Smooth muscle cell (in vitro differentiated cells): ENCODE measurements at regions not wholly inside any gene's neighbourhood (a gene's known extent, or its start where the extent isn't known, plus 50 kb on each side); places are given as distances from the start of the nearest gene placed in this dataset.
"Not testable (repeated sequence)": the region's sequence is repeated elsewhere in the genome, so short reads cannot be mapped to it uniquely, and the experiment has no call there.

Experiments
- DNase-seq: peaks from one replicate; lab custom pipeline; 2025; ENCODE audit not compliant: unreplicated experiment; lab: John Stamatoyannopoulos, UW
- H2AFZ ChIP-seq: fragments of 200-600 bp; sonication (generic); 2 replicates; pipeline ENCODE4 v1.6.0; 2016; ENCODE audit warnings: antibody characterized with exemption, low read depth, mild to moderate bottlenecking
- H3F3A ChIP-seq: fragments of 200-600 bp; sonication (generic); 2 replicates; pipeline ENCODE4 v1.6.0; 2017; ENCODE audit warnings: antibody characterized with exemption, low read depth
- H3K27ac ChIP-seq: fragments of 200-600 bp; sonication (generic); 2 replicates; pipeline ENCODE4 v1.5.1; 2016; ENCODE audit warnings: low read depth, mild to moderate bottlenecking
- H3K27me3 ChIP-seq: fragments of 200-600 bp; sonication (generic); 2 replicates; pipeline ENCODE4 v1.6.1; 2016; ENCODE audit warnings: low read depth, mild to moderate bottlenecking
- H3K36me3 ChIP-seq: fragments of 200-600 bp; sonication (generic); 2 replicates; pipeline ENCODE4 v1.5.1; 2016; ENCODE audit warnings: low read depth
- H3K4me1 ChIP-seq: fragments of 200-600 bp; sonication (generic); 2 replicates; pipeline ENCODE4 v1.5.1; 2016; ENCODE audit warnings: low read depth
- H3K4me2 ChIP-seq: fragments of 200-600 bp; sonication (generic); 2 replicates; pipeline ENCODE4 v1.6.0; 2016; ENCODE audit warnings: mild to moderate bottlenecking
- H3K4me3 ChIP-seq: fragments of 200-600 bp; sonication (generic); 2 replicates; pipeline ENCODE4 v1.5.1; 2016; ENCODE audit warnings: mild to moderate bottlenecking
- H3K79me2 ChIP-seq: fragments of 200-600 bp; sonication (generic); 2 replicates; pipeline ENCODE4 v1.6.0; 2016; ENCODE audit warnings: low read depth, mild to moderate bottlenecking
- H3K9ac ChIP-seq: fragments of 200-600 bp; sonication (generic); 2 replicates; pipeline ENCODE4 v1.6.0; 2016; ENCODE audit warnings: low read depth
- H3K9me3 ChIP-seq: fragments of 200-600 bp; sonication (generic); replicated peaks from 2 replicates; pipeline ENCODE4 v1.5.1; 2016; ENCODE audit warnings: low read depth
- H4K20me1 ChIP-seq: fragments of 200-600 bp; sonication (generic); 2 replicates; pipeline ENCODE4 v1.6.0; 2016; ENCODE audit warnings: low read depth
- WGBS: methylation state at CpG from one replicate; pipeline ENCODE4 v1.1.7; 2016; ENCODE audit warnings: low lambda C conversion rate; 5-methylcytosine and 5-hydroxymethylcytosine counted together
- TF ChIP-seq, protein P1 (sequence below): fragments of 200-600 bp; sonication (generic); IDR thresholded peaks from 2 replicates; pipeline ENCODE4 v1.5.1; 2017; ENCODE audit warnings: borderline replicate concordance, mild to moderate bottlenecking, antibody characterized with exemption; ENCODE audit not compliant: insufficient read depth, poor library complexity, severe bottlenecking

DNA sequence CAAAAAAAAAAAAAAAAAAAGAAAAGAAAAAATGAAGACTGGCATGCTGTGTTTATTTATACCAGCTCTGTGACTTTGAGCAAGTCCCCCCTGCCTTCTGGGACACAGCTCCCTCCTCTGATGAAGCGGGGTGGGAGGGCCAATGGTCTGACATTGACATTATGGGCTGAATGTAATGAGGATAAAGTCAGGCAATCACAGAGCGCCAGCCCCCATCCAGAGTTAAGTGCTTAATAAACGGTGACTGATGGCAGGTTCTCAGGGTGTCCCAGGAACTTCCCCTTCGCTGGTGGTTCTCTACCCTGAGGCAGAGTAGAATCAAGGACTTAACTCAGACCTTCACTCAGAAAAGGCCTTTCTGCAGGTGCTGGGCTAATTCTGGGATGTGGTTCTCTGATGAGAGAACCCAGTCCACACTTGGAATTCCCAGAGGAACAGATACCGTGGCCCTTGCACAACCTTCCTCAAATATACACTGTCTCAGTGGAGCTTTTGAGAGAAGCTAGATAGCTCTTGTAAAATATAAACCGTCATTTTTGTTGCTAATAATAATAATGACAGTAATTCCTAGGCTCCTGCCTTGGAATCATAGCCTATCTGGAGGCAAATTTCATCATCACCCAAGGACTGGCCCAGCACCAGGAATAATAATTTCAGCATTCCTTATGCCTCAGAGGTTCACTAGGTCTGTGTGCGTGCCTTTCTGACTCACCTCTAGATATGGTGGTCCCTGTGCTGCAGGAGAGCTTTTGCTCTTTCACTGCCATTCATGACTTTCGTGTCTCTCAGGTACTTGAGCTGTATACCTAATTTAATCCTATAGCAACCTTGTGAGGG lies 115.8 kb downstream of the RPLP1 start:
- WGBS = 77% methylated on average over 8 of the region's 8 CpGs
- no peaks in the 10 kb centered on the region for H3K4me1 ChIP-seq
- H3K27me3 ChIP-seq = no peaks in the 10 kb centered on the region
- no peak overlapping the region for H3K27ac ChIP-seq
- no peak overlapping the region for H3K9ac ChIP-seq
- no peaks in the 10 kb centered on the region for H4K20me1 ChIP-seq
- H3K36me3 ChIP-seq = no peaks in the 10 kb centered on the region
- no peak for DNase-seq
- H3K79me2 ChIP-seq = no peaks in the 10 kb centered on the region
- TF ChIP-seq, protein P1, sequence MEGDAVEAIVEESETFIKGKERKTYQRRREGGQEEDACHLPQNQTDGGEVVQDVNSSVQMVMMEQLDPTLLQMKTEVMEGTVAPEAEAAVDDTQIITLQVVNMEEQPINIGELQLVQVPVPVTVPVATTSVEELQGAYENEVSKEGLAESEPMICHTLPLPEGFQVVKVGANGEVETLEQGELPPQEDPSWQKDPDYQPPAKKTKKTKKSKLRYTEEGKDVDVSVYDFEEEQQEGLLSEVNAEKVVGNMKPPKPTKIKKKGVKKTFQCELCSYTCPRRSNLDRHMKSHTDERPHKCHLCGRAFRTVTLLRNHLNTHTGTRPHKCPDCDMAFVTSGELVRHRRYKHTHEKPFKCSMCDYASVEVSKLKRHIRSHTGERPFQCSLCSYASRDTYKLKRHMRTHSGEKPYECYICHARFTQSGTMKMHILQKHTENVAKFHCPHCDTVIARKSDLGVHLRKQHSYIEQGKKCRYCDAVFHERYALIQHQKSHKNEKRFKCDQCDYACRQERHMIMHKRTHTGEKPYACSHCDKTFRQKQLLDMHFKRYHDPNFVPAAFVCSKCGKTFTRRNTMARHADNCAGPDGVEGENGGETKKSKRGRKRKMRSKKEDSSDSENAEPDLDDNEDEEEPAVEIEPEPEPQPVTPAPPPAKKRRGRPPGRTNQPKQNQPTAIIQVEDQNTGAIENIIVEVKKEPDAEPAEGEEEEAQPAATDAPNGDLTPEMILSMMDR = no peak
- no peak overlapping the region for H3K4me2 ChIP-seq
- H3F3A ChIP-seq = no peaks in the 10 kb centered on the region
- no peak overlapping the region for H2AFZ ChIP-seq
- H3K4me3 ChIP-seq = no peak overlapping the region
- H3K9me3 ChIP-seq = no peaks in the 10 kb centered on the region

DNA sequence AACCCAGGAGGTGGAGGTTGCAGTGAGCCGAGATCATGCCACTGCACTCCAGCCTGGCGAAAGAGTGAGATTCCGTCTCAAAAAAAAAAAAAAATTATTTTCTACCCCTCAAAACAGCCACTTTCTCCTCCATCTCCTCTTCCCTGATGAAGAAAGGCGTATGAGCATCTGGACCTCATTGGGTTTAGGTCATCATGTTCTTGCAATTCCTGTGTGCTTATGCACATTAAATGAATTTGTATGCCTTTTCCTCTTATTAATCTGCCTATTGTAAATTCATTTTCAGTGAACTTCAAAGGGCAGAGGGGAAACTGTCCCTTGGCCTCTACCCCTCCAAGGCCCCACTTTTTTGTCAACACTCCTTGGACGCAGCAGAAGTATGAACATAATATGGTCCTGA lies 117.8 kb downstream of the RPLP1 start:
- WGBS = 76% methylated on average over 5 of the region's 5 CpGs

DNA sequence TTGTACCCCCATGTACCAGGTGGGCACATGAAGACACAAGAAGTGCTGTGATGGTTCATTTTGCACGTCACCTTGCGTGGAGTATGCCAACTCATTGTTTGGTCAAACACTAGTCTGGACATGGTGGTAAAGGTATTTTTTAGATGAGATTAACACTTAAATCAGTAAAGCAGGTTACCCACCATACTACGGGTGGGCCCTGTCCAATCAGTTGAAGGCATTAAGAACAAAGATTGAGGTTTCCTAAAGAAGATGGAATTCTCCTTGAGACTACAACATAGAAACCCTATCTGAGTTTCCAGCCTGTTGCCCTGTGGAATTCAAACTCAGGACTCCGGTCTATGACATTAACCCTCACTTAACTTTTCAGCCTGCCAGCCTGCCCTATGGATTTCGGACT lies 118.4 kb downstream of the RPLP1 start:
- DNase-seq = no peak
- H3K27me3 ChIP-seq = no peaks in the 10 kb centered on the region
- H3K36me3 ChIP-seq = no peaks in the 10 kb centered on the region
- no peak overlapping the region for H3K27ac ChIP-seq
- 96% methylated on average over 5 of the region's 5 CpGs for WGBS
- no peaks in the 10 kb centered on the region for H4K20me1 ChIP-seq
- no peak overlapping the region for H3K9ac ChIP-seq
- H3K79me2 ChIP-seq = no peaks in the 10 kb centered on the region
- TF ChIP-seq, protein P1 = no peak
- H3K9me3 ChIP-seq = no peaks in the 10 kb centered on the region
- no peaks in the 10 kb centered on the region for H3F3A ChIP-seq
- no peak overlapping the region for H3K4me2 ChIP-seq
- H2AFZ ChIP-seq = no peak overlapping the region
- H3K4me1 ChIP-seq = no peaks in the 10 kb centered on the region
- no peak overlapping the region for H3K4me3 ChIP-seq

More for the DNA sequence above, 117.8 kb downstream of the RPLP1 start:
- no peak overlapping the region for H3K9ac ChIP-seq
- H3K4me3 ChIP-seq = no peak overlapping the region
- no peaks in the 10 kb centered on the region for H3K9me3 ChIP-seq
- no peaks in the 10 kb centered on the region for H3K79me2 ChIP-seq
- TF ChIP-seq, protein P1 = no peak
- no peak overlapping the region for H3K27ac ChIP-seq
- H3F3A ChIP-seq = no peaks in the 10 kb centered on the region
- H3K27me3 ChIP-seq = no peaks in the 10 kb centered on the region
- no peak overlapping the region for H3K4me2 ChIP-seq
- no peaks in the 10 kb centered on the region for H3K4me1 ChIP-seq
- no peaks in the 10 kb centered on the region for H4K20me1 ChIP-seq
- no peak overlapping the region for H2AFZ ChIP-seq
- DNase-seq = no peak
- H3K36me3 ChIP-seq = no peaks in the 10 kb centered on the region

DNA sequence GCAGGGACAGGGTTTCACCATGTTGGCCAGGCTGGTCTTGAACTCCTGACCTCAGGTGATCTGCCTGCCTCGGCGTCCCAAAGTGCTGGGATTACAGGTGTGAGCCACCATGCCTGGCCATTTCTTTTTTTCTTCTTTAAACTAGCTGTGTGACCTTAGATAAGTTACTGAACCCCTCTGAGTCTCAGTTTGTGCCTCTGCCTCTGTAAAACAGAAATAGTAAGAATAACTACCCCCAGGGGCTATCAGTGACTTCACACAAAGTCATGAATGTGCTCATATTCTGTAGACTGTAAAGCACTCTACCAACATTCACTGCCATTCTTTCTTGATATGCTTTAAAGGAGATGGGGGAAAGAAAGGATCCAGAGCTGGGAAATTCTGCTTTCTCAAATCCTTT lies 120.7 kb downstream of the RPLP1 start:
- H3K9ac ChIP-seq, H2AFZ ChIP-seq, H3K4me2 ChIP-seq, H3K79me2 ChIP-seq, H3K27ac ChIP-seq, H3K4me1 ChIP-seq, H3K36me3 ChIP-seq, H3K9me3 ChIP-seq, H3K27me3 ChIP-seq, H3F3A ChIP-seq, DNase-seq, H4K20me1 ChIP-seq, H3K4me3 ChIP-seq: not testable (repeated sequence)
- 94% methylated on average over 2 of the region's 2 CpGs for WGBS
